ENCODE measurements at regions not wholly inside any gene's neighbourhood (a gene's known extent, or its start where the extent isn't known, plus 50 kb on each side); places are given as distances from the start of the nearest gene placed in this dataset.
A peak's percentile ranks its signal among the peaks of the same experiment; 100 is the strongest.

DNA sequence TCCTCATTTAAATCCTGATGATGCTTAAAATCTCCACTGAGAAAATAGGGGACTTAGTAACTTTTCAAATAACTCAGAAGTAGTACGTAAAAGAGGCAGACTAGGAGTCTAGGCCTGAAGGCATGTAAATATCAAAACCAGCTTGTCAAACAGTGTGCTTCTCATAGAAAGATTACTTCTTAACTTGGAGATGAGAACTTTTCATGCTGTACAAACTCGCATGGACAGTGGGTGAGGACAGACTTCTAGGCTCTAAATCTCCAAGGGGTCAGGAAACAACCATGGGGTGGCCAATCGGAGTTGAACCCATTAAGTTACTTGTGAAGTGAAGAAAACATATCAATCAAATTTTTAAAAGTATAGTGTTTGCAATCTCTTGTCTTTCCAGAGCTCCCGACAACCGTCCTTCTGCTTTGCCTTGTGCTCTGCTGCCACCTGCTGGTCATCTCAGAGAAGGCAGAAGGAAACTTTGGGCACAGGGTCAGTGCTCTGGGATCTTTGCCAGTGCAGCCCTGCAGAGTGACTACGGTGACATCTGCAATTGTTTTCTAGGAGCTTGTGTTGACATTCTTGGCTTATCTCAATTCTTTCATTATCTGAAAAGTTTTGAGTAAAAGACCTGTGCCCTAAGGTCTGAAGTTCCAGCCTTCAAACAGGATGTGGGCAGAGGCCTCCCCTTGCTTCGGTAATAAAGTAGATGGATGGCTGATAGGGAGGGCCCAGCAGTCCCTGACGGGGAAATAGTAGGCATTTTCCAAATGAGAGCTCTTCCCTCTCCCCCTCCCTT is 105.1 kb upstream of the PDE4B start:
- no peak overlapping the region for H3K4me3 ChIP-seq (ENCODE audit: low read depth, low read length)
- peak; percentile 51 for DNase-seq (ENCODE audit: low read depth)
- in situ Hi-C loops (cut with HindIII; ENCODE audit: low sequenced_read_pairs) = loop anchor here (25.0 kb wide), 1 partner anchor 475 kb away; no protein-coding TSS in a partner anchor
- TF ChIP-seq CTCF (IDR thresholded peaks at IDR 0.05; ENCODE audit: low read depth, low read length, missing control alignments) = peak; percentile 78

DNA sequence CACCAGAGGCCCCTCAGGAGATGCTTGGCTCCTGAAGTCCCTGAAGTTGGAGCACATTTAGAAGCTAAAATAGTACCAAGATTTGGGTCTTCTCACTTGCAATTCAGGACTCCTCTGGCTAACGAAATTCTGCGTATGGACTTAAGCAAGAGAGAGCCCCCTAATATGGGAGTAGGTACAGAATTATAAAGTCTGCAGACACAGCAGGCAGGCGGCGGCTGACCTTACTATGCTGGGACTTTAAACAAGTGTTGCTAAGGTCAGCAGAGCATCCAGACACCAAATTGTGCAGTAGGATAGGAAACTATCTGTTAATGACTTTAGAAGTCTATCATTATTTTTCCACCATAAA is 104.5 kb upstream of the PDE4B start:
- no peak for DNase-seq (ENCODE audit: low read depth)
- H3K4me3 ChIP-seq (ENCODE audit: low read depth, low read length) = no peak overlapping the region
- in situ Hi-C loops (cut with HindIII; ENCODE audit: low sequenced_read_pairs) = loop anchor here (25.0 kb wide), 1 partner anchor 476 kb away; no protein-coding TSS in a partner anchor
- TF ChIP-seq CTCF (IDR thresholded peaks at IDR 0.05; ENCODE audit: low read depth, low read length, missing control alignments) = no peak

DNA sequence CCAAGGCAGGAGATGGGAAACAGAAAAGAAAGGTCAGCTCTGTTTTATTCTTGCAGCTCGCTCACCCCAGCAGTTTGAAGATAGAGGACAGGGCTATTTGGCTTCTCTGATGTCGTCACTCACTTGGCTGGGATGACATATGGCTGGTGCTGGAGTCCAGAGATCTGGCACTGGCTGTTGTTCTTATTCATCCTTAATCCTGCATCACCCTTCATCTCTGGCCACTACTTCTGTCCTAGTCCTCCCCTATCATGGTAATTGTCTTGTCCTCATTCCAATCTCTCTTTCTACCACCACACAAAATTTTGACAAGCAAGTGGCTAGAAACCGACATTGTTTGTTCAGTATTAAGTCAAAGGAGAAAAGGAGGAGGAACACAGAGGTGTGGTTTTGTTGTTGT is 103.8 kb upstream of the PDE4B start:
- no peak for TF ChIP-seq CTCF (IDR thresholded peaks at IDR 0.05; ENCODE audit: low read depth, low read length, missing control alignments)
- H3K4me3 ChIP-seq (ENCODE audit: low read depth, low read length) = no peak overlapping the region
- no peak for DNase-seq (ENCODE audit: low read depth)
- in situ Hi-C loops (cut with HindIII; ENCODE audit: low sequenced_read_pairs) = loop anchor here (25.0 kb wide), 1 partner anchor 477 kb away; no protein-coding TSS in a partner anchor

DNA sequence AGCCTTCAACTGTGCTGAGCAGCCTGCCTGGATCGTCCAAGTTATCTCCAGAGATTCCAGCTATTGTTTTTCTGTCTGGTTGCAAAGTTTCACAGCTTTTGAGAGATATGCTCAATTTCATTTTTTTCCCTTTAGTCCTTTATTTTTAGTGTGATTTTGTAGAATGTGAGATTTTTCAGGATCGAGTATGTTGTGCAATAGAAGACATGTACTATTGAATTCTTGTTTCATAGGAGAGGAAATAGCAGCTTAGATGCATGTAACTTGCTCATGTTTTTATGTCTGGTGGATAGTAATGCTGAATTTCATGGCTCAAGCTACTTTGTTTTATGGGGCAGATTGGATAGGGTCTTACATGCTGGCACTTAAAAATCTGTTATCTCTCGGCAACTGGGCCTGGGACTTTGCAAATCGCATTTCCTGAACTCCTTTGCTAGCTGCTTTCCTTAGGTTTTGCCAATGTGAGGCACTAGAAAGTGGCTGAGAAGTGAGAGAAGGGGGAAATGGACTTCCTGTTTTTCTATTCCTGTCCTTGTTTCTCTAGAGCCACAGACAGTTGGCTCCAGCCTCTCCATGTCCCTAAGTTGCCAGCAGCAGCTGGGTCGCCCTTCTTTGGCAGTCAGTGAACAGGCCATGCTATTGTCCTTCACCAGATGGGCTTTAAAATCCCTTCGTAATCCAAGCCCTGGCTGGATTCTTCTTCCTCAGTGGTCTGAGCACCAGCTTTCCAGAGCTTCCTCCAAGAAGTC is 101.4 kb upstream of the PDE4B start:
- no peak for DNase-seq (ENCODE audit: low read depth)
- H3K4me3 ChIP-seq (ENCODE audit: low read depth, low read length) = no peak overlapping the region
- TF ChIP-seq CTCF (IDR thresholded peaks at IDR 0.05; ENCODE audit: low read depth, low read length, missing control alignments) = no peak
- in situ Hi-C loops (cut with HindIII; ENCODE audit: low sequenced_read_pairs) = loop anchor here (25.0 kb wide), 1 partner anchor 479 kb away; no protein-coding TSS in a partner anchor

DNA sequence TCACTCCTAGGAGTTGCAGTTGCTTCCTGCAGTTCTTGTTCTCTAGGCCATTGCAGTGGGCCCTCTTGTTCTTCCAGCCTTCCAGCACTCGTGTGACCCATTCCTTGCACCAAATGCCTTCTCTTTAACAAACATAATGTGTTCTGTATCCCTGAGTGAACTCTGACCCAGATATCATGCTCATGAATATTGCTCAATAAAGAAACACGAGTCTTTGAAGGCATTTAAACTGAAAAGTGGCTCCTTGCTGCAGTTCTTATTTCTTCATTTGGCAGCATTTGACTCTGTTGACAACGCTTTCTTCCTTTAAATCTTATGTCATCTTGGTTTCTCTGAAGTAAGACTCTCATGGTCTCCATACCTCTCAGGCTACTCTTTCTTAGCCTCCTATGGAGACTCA is 100.7 kb upstream of the PDE4B start:
- no peak for DNase-seq (ENCODE audit: low read depth)
- in situ Hi-C loops (cut with HindIII; ENCODE audit: low sequenced_read_pairs) = loop anchor here (25.0 kb wide), 1 partner anchor 480 kb away; no protein-coding TSS in a partner anchor
- H3K4me3 ChIP-seq (ENCODE audit: low read depth, low read length) = no peak overlapping the region
- TF ChIP-seq CTCF (IDR thresholded peaks at IDR 0.05; ENCODE audit: low read depth, low read length, missing control alignments) = no peak

- H3K4me3 ChIP-seq (ENCODE audit: low read depth, low read length) = no peak overlapping the region
- in situ Hi-C loops (cut with HindIII; ENCODE audit: low sequenced_read_pairs) = loop anchor here (25.0 kb wide), 1 partner anchor 482 kb away; no protein-coding TSS in a partner anchor
- no peak for DNase-seq (ENCODE audit: low read depth)
- TF ChIP-seq CTCF (IDR thresholded peaks at IDR 0.05; ENCODE audit: low read depth, low read length, missing control alignments) = no peak
Measured at GRCh38 chr1:65694126-65694525, 98.6 kb upstream of the PDE4B start.

Data from astrocyte of the cerebellum (primary cell).